ENCODE measurements at regions not wholly inside any gene's neighbourhood (a gene's known extent, or its start where the extent isn't known, plus 50 kb on each side); places are given as distances from the start of the nearest gene placed in this dataset.

DNA sequence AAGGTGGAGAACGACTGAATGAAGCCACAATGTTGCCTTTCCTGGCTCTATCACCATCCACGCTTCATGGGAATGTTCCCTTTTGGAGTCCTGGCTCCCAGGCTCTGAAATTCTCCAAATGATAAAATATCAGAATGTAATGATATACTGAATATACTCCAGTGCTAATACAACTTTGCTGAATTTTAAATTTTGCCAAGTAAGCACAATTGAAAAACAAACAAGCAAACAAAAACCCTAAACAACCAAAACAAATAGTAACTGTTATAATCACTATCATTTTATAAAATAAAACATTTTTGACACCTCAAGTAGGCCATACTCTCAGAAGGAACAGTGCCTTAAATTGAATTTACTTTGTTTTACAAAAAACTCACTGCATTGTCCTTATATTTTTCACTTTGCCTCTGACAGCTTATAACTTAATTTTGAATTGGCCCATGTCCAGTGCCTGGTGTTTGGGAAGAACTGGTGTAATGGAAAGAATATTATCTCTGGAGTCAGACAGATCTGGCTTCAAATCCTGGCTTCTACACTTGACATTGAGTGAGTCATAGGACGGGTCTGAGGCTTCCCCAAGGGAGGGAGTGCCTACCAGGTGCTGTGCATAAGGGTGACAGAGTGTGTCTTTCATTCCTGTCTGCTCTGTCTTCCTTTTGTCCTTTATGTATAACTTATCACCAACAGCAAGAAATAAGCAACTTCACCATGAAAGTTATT is 698.3 kb downstream of the EPM2A start:
- Histone ChIP-seq H4K20me1 (ENCODE audit: control insufficient read depth, insufficient read depth, low read length, poor library complexity, severe bottlenecking) (no peaks in the 10 kb centered on the region), H3K27ac (ENCODE audit: low read length in 2 of 2) (no peak overlapping the region), H3K79me2 (ENCODE audit: control insufficient read depth, insufficient read depth, low read length) (no peaks in the 10 kb centered on the region), H3K4me2 (replicated peaks; ENCODE audit: low read depth, low read length, poor library complexity, severe bottlenecking) (no peak overlapping the region), H2AFZ (ENCODE audit: insufficient read depth, low read depth, low read length, poor library complexity, severe bottlenecking) (no peak overlapping the region), H3K4me3 (ENCODE audit: control extremely low read depth in 1 of 5, extremely low read depth in 1 of 5, insufficient read depth in 1 of 5, low read depth in 2 of 5, low read length in 4 of 5) (no peak overlapping the region), H3K9ac (ENCODE audit: low read length) (no peak overlapping the region), H3K9me3 (ENCODE audit: control extremely low read depth in 1 of 3, control insufficient read depth in 2 of 3, insufficient read depth in 1 of 3, low read length in 2 of 3) (no peaks in the 10 kb centered on the region), H3K27me3 (replicated peaks in 1 of 4; ENCODE audit: control extremely low read depth in 1 of 4, control insufficient read depth in 3 of 4, insufficient read depth in 4 of 4, low read length in 3 of 4) (no peaks in the 10 kb centered on the region), H3K36me3 (replicated peaks in 1 of 2; ENCODE audit: control extremely low read depth in 1 of 2, control insufficient read depth in 1 of 2, extremely low read depth in 1 of 2, insufficient read depth in 2 of 2, low read length in 1 of 2) (no peaks in the 10 kb centered on the region), H3K4me1 (ENCODE audit: control insufficient read depth in 2 of 2, insufficient read depth in 2 of 2, low read length in 2 of 2) (no peaks in the 10 kb centered on the region)
- WGBS (ENCODE audit: insufficient coverage), result no CpG with 5 or more reads among the region's 3 CpGs
- ChIA-PET POLR2A (no interaction called here), CTCF (no interaction called here)
- intact Hi-C loops (cut with micrococcal nuclease), result no loop called here
- no peak for ATAC-seq (ENCODE audit: low read depth)
- Mint-ChIP-seq H3K4me1 (no peaks in the 10 kb centered on the region), H3K4me3 (no peak overlapping the region), H3K27me3 (peaks cover 4% of the 10 kb centered on the region), H3K27ac (no peak overlapping the region), H3K9me3 (ENCODE audit: insufficient read depth) (no peaks in the 10 kb centered on the region)
- no peak for DNase-seq
- TF ChIP-seq EZH2 (IDR thresholded peaks at IDR 0.05; ENCODE audit: borderline replicate concordance, insufficient read depth, low read depth, low read length, poor library complexity, severe bottlenecking), result no peak
- TF ChIP-seq, protein P1, sequence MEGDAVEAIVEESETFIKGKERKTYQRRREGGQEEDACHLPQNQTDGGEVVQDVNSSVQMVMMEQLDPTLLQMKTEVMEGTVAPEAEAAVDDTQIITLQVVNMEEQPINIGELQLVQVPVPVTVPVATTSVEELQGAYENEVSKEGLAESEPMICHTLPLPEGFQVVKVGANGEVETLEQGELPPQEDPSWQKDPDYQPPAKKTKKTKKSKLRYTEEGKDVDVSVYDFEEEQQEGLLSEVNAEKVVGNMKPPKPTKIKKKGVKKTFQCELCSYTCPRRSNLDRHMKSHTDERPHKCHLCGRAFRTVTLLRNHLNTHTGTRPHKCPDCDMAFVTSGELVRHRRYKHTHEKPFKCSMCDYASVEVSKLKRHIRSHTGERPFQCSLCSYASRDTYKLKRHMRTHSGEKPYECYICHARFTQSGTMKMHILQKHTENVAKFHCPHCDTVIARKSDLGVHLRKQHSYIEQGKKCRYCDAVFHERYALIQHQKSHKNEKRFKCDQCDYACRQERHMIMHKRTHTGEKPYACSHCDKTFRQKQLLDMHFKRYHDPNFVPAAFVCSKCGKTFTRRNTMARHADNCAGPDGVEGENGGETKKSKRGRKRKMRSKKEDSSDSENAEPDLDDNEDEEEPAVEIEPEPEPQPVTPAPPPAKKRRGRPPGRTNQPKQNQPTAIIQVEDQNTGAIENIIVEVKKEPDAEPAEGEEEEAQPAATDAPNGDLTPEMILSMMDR (IDR thresholded peaks at IDR 0.05), result no peak

DNA sequence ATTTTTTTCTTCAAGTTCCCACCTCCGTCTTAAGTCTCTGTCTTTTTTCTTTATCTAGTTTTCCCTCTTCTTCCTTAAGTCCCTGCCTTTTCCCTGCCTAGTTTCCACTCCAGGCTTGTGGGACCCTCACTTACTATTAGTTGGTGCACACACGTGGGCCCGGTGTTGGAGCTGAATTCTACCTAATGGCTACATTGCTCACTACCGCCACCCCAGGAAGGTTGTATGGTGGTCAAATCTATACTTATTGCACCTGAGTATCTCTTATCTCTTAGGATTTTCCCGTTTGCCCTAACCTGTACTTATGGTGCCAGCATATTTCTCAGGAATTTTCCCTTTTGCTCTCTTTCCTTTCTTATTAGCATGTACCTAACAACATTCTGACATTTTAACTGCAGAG is 692.8 kb downstream of the EPM2A start:
- ATAC-seq (ENCODE audit: low read depth), result no peak

More for the DNA sequence above, 692.8 kb downstream of the EPM2A start:
- intact Hi-C loops (cut with micrococcal nuclease), result no loop called here
- Histone ChIP-seq H3K4me2 (replicated peaks; ENCODE audit: low read depth, low read length, poor library complexity, severe bottlenecking) (no peak overlapping the region), H3K27me3 (replicated peaks in 1 of 4; ENCODE audit: control extremely low read depth in 1 of 4, control insufficient read depth in 3 of 4, insufficient read depth in 4 of 4, low read length in 3 of 4) (peaks cover 0 to 3% (median 0%) of the 10 kb centered on the region in 4 experiments), H2AFZ (ENCODE audit: insufficient read depth, low read depth, low read length, poor library complexity, severe bottlenecking) (no peak overlapping the region), H3K9ac (ENCODE audit: low read length) (no peak overlapping the region), H3K79me2 (ENCODE audit: control insufficient read depth, insufficient read depth, low read length) (no peaks in the 10 kb centered on the region), H4K20me1 (ENCODE audit: control insufficient read depth, insufficient read depth, low read length, poor library complexity, severe bottlenecking) (no peaks in the 10 kb centered on the region), H3K9me3 (ENCODE audit: control extremely low read depth in 1 of 3, control insufficient read depth in 2 of 3, insufficient read depth in 1 of 3, low read length in 2 of 3) (no peaks in the 10 kb centered on the region), H3K4me3 (ENCODE audit: control extremely low read depth in 1 of 5, extremely low read depth in 1 of 5, insufficient read depth in 1 of 5, low read depth in 2 of 5, low read length in 4 of 5) (no peak overlapping the region), H3K4me1 (ENCODE audit: control insufficient read depth in 2 of 2, insufficient read depth in 2 of 2, low read length in 2 of 2) (no peaks in the 10 kb centered on the region), H3K27ac (ENCODE audit: low read length in 2 of 2) (no peak overlapping the region), H3K36me3 (replicated peaks in 1 of 2; ENCODE audit: control extremely low read depth in 1 of 2, control insufficient read depth in 1 of 2, extremely low read depth in 1 of 2, insufficient read depth in 2 of 2, low read length in 1 of 2) (no peaks in the 10 kb centered on the region)
- TF ChIP-seq, protein P1 (IDR thresholded peaks at IDR 0.05), result no peak
- no peak for TF ChIP-seq EZH2 (IDR thresholded peaks at IDR 0.05; ENCODE audit: borderline replicate concordance, insufficient read depth, low read depth, low read length, poor library complexity, severe bottlenecking)
- H3K27me3 Mint-ChIP-seq, result peaks cover 7% of the 10 kb centered on the region
- DNase-seq, result no peak
- H3K4me3 Mint-ChIP-seq, result no peak overlapping the region
- H3K27ac Mint-ChIP-seq, result no peak overlapping the region
- no peaks in the 10 kb centered on the region for H3K4me1 Mint-ChIP-seq
- ChIA-PET CTCF (no interaction called here), POLR2A (no interaction called here)
- H3K9me3 Mint-ChIP-seq (ENCODE audit: insufficient read depth), result no peaks in the 10 kb centered on the region
- 100% methylated on average over 1 of the region's 5 CpGs for WGBS (ENCODE audit: insufficient coverage)
